ENCODE measurements at regions not wholly inside any gene's neighbourhood (a gene's known extent, or its start where the extent isn't known, plus 50 kb on each side); places are given as distances from the start of the nearest gene placed in this dataset.

DNA sequence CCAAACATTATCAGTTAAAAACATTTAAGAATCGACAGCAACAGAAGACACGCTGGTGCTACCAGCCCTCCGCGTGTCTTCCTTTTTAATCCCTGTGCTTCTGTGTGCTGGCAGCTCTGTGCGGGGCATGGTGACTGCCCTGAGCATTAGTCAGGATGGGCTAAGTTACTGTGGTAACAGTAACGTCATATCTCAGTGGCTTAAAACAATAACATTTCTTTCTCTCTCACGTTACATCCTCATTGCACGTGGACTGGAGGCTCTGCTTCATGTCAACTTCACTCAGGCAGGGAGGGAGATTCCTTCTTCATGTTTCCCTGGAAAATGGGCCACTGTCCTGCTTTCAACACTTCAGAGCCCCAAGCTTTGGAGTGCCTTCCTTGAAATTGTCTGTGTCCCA is 378.5 kb downstream of the CCSER2 start:
- TF ChIP-seq CTCF (IDR thresholded peaks at IDR 0.05), result no peak
- TF ChIP-seq POLR2A (IDR thresholded peaks at IDR 0.05; ENCODE audit: low read depth), result no peak
- TF ChIP-seq POLR2AphosphoS5 (IDR thresholded peaks at IDR 0.05), result peak in 1 of 2 donors; percentile 61
